Neural cell (in vitro differentiated cells): ENCODE measurements at regions not wholly inside any gene's neighbourhood (a gene's known extent, or its start where the extent isn't known, plus 50 kb on each side); places are given as distances from the start of the nearest gene placed in this dataset.

Source experiments
- H2AFZ ChIP-seq: fragments of 200-600, 300-800 bp; sonication (generic), shearing (Covaris generic); 2 replicates; pipeline ENCODE4 v1.6.0; 2014; ENCODE audit warnings: low read depth, mild to moderate bottlenecking, antibody characterized with exemption, low read length, moderate library complexity
- H3F3A ChIP-seq: fragments of 200-600 bp; shearing (Covaris generic); 2 replicates; pipeline ENCODE4 v1.6.1; 2016; ENCODE audit warnings: mild to moderate bottlenecking, moderate library complexity, mixed read lengths, antibody characterized with exemption, low read length; ENCODE audit not compliant: insufficient read depth, poor library complexity, severe bottlenecking
- H3K27ac ChIP-seq: fragments of 200-600, 300-800 bp; sonication (generic), shearing (Covaris generic); 2 replicates; pipeline ENCODE4 v1.5.1; 2014; ENCODE audit warnings: mild to moderate bottlenecking, low read length, moderate library complexity
- H3K27me3 ChIP-seq: fragments of 300-800, 200-600 bp; sonication (generic), shearing (Covaris generic); 2 replicates; pipeline ENCODE4 v1.6.0; 2014; ENCODE audit warnings: mild to moderate bottlenecking, low read depth, low read length, moderate library complexity; ENCODE audit not compliant: insufficient read depth
- H3K36me3 ChIP-seq: fragments of 300-800, 200-600 bp; sonication (generic), shearing (Covaris generic); 2 replicates; pipeline ENCODE4 v1.5.1; 2014; ENCODE audit warnings: mild to moderate bottlenecking, antibody characterized with exemption, low read length, moderate library complexity; ENCODE audit not compliant: insufficient read depth
- H3K4me2 ChIP-seq: fragments of 300-800, 200-600 bp; sonication (generic), shearing (Covaris generic); 2 replicates; pipeline ENCODE4 v1.6.0; 2014; ENCODE audit warnings: mild to moderate bottlenecking, low read length
- H3K4me3 ChIP-seq: fragments of 300-800, 200-600 bp; sonication (generic), shearing (Covaris generic); 2 replicates; pipeline ENCODE4 v1.5.1; 2014; ENCODE audit warnings: mild to moderate bottlenecking, low read length, moderate library complexity
- H3K79me2 ChIP-seq: fragments of 200-600 bp; shearing (Covaris generic); replicated peaks from 2 replicates; pipeline ENCODE4 v1.6.0; 2014; ENCODE audit warnings: mild to moderate bottlenecking, low read length, moderate library complexity; ENCODE audit not compliant: insufficient read depth
- H3K9ac ChIP-seq: fragments of 300-800, 200-600 bp; sonication (generic), shearing (Covaris generic); 2 replicates; pipeline ENCODE4 v1.6.1; 2016; ENCODE audit warnings: mild to moderate bottlenecking, low read length, mixed read lengths
- H3K9me2 ChIP-seq: fragments of 200-600 bp; shearing (Covaris generic); 2 replicates; pipeline ENCODE4 v1.6.1; 2016; ENCODE audit warnings: mild to moderate bottlenecking, low read length, mixed read lengths; ENCODE audit not compliant: insufficient read depth
- H3K9me3 ChIP-seq: fragments of 200-600, 300-800 bp; sonication (generic), shearing (Covaris generic); 2 replicates; pipeline ENCODE4 v1.6.1; 2016; ENCODE audit warnings: mild to moderate bottlenecking, mixed run types, low read length, moderate library complexity, mixed read lengths
- H4K20me1 ChIP-seq: fragments of 200-600 bp; shearing (Covaris generic); 2 replicates; pipeline ENCODE4 v1.6.1; 2016; ENCODE audit warnings: mild to moderate bottlenecking, mixed run types; ENCODE audit not compliant: insufficient read depth
- EP300 ChIP-seq: fragments of 450-650 bp; conservative IDR thresholded peaks from 2 replicates; pipeline ENCODE4 v1.6.1; 2014; ENCODE audit warnings: antibody characterized with exemption, mild to moderate bottlenecking, moderate library complexity; ENCODE audit not compliant: poor library complexity, severe bottlenecking
- EZH2 ChIP-seq: fragments of 200-600, 300-800 bp; shearing (Covaris generic), sonication (generic); IDR thresholded peaks from 2 replicates; pipeline ENCODE4 v1.6.1; 2014; ENCODE audit warnings: antibody characterized with exemption, low read length, borderline replicate concordance, mild to moderate bottlenecking; ENCODE audit not compliant: insufficient read depth, poor library complexity, severe bottlenecking
- MXI1 ChIP-seq: fragments of 450-650 bp; conservative IDR thresholded peaks from 2 replicates; pipeline ENCODE4 v1.6.1; 2014; ENCODE audit warnings: antibody characterized with exemption, mild to moderate bottlenecking; ENCODE audit not compliant: poor library complexity, severe bottlenecking
- POLR2AphosphoS5 ChIP-seq: IDR thresholded peaks from 2 replicates; pipeline ENCODE4 v1.6.1; 2012
- RAD21 ChIP-seq: fragments of 450-650 bp; conservative IDR thresholded peaks from 2 replicates; pipeline ENCODE4 v1.6.1; 2014; ENCODE audit warnings: antibody characterized with exemption, mild to moderate bottlenecking, moderate library complexity
- SMC3 ChIP-seq: fragments of 450-650 bp; conservative IDR thresholded peaks from 2 replicates; pipeline ENCODE4 v1.6.1; 2014; ENCODE audit warnings: antibody characterized with exemption, mild to moderate bottlenecking, moderate library complexity; ENCODE audit not compliant: poor library complexity
- TAF1 ChIP-seq: IDR thresholded peaks from 2 replicates; pipeline ENCODE4 v1.6.1; 2012; ENCODE audit warnings: low read depth
- TF ChIP-seq, protein P1 (sequence below): fragments of 450-650 bp; IDR thresholded peaks from 2 replicates; pipeline ENCODE4 v1.5.1; 2014; ENCODE audit warnings: antibody characterized with exemption, mild to moderate bottlenecking, moderate library complexity; ENCODE audit not compliant: poor library complexity, severe bottlenecking
- TF ChIP-seq, protein P2 (sequence below): IDR thresholded peaks from 2 replicates; pipeline ENCODE4 v1.6.1; 2012; ENCODE audit warnings: borderline replicate concordance

DNA sequence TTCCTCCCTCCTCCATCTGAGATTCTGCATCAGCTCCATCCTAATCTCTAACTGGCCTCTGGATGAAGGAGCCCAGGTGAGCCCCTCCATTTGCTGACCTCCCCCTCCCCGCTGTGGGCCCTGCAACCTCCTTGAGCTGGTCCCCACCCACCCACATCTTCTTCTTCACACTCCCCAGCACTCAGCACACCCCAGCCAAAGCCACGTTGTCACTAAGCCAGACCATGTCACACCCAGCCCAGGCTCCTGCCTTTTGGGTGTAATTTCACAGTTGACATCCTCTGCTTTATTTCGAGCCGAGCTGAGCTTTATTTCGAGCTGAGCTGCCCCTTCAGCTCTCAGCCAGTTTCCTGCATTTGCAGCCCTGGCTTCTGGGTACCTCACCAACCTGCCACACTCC lies 282.7 kb upstream of the TNRC6C start:
- no peak overlapping the region for H3K4me2 ChIP-seq
- H3K79me2 ChIP-seq: no peaks in the 10 kb centered on the region
- no peaks in the 10 kb centered on the region for H3K9me2 ChIP-seq
- no peak overlapping the region for H3K9ac ChIP-seq
- H3K9me3 ChIP-seq: no peaks in the 10 kb centered on the region
- no peaks in the 10 kb centered on the region for H3F3A ChIP-seq
- TF ChIP-seq SMC3 (no peak), EZH2 (no peak), TAF1 (no peak), EP300 (no peak), POLR2AphosphoS5 (no peak), RAD21 (no peak), MXI1 (no peak)
- TF ChIP-seq, protein P1, sequence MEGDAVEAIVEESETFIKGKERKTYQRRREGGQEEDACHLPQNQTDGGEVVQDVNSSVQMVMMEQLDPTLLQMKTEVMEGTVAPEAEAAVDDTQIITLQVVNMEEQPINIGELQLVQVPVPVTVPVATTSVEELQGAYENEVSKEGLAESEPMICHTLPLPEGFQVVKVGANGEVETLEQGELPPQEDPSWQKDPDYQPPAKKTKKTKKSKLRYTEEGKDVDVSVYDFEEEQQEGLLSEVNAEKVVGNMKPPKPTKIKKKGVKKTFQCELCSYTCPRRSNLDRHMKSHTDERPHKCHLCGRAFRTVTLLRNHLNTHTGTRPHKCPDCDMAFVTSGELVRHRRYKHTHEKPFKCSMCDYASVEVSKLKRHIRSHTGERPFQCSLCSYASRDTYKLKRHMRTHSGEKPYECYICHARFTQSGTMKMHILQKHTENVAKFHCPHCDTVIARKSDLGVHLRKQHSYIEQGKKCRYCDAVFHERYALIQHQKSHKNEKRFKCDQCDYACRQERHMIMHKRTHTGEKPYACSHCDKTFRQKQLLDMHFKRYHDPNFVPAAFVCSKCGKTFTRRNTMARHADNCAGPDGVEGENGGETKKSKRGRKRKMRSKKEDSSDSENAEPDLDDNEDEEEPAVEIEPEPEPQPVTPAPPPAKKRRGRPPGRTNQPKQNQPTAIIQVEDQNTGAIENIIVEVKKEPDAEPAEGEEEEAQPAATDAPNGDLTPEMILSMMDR: no peak
- TF ChIP-seq, protein P2, sequence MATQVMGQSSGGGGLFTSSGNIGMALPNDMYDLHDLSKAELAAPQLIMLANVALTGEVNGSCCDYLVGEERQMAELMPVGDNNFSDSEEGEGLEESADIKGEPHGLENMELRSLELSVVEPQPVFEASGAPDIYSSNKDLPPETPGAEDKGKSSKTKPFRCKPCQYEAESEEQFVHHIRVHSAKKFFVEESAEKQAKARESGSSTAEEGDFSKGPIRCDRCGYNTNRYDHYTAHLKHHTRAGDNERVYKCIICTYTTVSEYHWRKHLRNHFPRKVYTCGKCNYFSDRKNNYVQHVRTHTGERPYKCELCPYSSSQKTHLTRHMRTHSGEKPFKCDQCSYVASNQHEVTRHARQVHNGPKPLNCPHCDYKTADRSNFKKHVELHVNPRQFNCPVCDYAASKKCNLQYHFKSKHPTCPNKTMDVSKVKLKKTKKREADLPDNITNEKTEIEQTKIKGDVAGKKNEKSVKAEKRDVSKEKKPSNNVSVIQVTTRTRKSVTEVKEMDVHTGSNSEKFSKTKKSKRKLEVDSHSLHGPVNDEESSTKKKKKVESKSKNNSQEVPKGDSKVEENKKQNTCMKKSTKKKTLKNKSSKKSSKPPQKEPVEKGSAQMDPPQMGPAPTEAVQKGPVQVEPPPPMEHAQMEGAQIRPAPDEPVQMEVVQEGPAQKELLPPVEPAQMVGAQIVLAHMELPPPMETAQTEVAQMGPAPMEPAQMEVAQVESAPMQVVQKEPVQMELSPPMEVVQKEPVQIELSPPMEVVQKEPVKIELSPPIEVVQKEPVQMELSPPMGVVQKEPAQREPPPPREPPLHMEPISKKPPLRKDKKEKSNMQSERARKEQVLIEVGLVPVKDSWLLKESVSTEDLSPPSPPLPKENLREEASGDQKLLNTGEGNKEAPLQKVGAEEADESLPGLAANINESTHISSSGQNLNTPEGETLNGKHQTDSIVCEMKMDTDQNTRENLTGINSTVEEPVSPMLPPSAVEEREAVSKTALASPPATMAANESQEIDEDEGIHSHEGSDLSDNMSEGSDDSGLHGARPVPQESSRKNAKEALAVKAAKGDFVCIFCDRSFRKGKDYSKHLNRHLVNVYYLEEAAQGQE: no peak
- no peak overlapping the region for H2AFZ ChIP-seq
- H4K20me1 ChIP-seq: no peaks in the 10 kb centered on the region
- H3K27me3 ChIP-seq: no peaks in the 10 kb centered on the region
- H3K36me3 ChIP-seq: no peaks in the 10 kb centered on the region
- H3K27ac ChIP-seq: no peak overlapping the region
- no peak overlapping the region for H3K4me3 ChIP-seq

DNA sequence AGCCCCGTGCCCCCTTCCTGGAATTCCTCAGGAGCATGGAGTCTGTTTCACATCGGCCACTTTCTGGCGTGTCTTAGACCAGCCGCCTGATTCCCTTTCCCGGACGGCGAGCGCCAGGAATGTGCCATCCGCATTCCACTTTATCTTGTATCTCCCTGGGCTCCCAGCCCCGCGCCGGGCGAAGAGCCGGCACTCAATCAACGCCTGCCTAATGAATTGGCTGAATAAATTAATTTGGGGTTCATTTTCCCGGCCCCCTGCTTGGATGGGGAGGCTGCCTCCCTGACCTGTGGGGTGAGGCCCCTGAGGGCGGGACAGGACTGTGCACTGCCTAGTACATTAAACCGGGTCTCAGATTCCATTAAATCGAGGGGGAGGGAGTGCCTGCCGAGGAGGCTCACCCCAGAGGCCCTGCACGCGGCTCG lies 282.3 kb upstream of the TNRC6C start:
- Histone ChIP-seq H3K9me3 (no peaks in the 10 kb centered on the region), H3K79me2 (no peaks in the 10 kb centered on the region), H3K9ac (no peak overlapping the region), H3F3A (no peaks in the 10 kb centered on the region), H3K27ac (no peak overlapping the region), H3K9me2 (no peaks in the 10 kb centered on the region), H3K4me2 (no peak overlapping the region), H3K27me3 (no peaks in the 10 kb centered on the region), H3K4me3 (no peak overlapping the region), H4K20me1 (no peaks in the 10 kb centered on the region), H2AFZ (no peak overlapping the region), H3K36me3 (no peaks in the 10 kb centered on the region)
- TF ChIP-seq RAD21: no peak
- TF ChIP-seq, protein P1: no peak
- no peak for TF ChIP-seq SMC3
- TF ChIP-seq, protein P2: no peak
- no peak for TF ChIP-seq EP300
- TF ChIP-seq EZH2: no peak
- no peak for TF ChIP-seq MXI1
- TF ChIP-seq TAF1: no peak
- no peak for TF ChIP-seq POLR2AphosphoS5
